HepG2 (cell line): ENCODE measurements at regions not wholly inside any gene's neighbourhood (a gene's known extent, or its start where the extent isn't known, plus 50 kb on each side); places are given as distances from the start of the nearest gene placed in this dataset.

ENCODE experiments used
- ATAC-seq: fragments of 200-7000 bp; cut with Tn5 transposase; 3 replicates; pipeline ENCODE4 v1.9.1; 2020; ENCODE audit warnings: mild to moderate bottlenecking, moderate library complexity
- BruUV-seq: library from RNA; stranded (reverse); fragments of 400-500 nt; replicated peaks from 2 replicates; lab custom pipeline; 2021; lab: Mats Ljungman, UMichigan
- CTCF ChIA-PET: fragments of 300-600 bp; formaldehyde crosslinking; extraction: SDS; loops from one replicate; lab custom pipeline; 2021; ENCODE audit warnings: low total read pairs, inconsistent platforms, low intra/inter-chr PET ratio; lab: Yijun Ruan, JAX
- POLR2A ChIA-PET: fragments of 350-600 bp; sonication (Branson Sonifier 250); formaldehyde crosslinking; loops from one replicate; lab custom pipeline; 2020; ENCODE audit warnings: antibody characterized with exemption, inconsistent platforms; lab: Yijun Ruan, JAX
- DNase-seq: peaks from one replicate; pipeline ENCODE4 v3.0.0-alpha.2; 2015; ENCODE audit warnings: low spot score
- FAIRE-seq: peaks from 3 replicates; lab custom pipeline; 2011; peaks lifted over from hg19 to GRCh38; lab: Jason Lieb, UNC
- H2AFZ ChIP-seq: one replicate; pipeline ENCODE4 v1.6.1; 2011; ENCODE audit warnings: low read length, inconsistent platforms
- H3K27ac ChIP-seq: fragments of 300-600 bp; 3 replicates; pipeline ENCODE4 v1.8.0; 2011; ENCODE audit warnings: mixed run types, mild to moderate bottlenecking, mixed read lengths, low read length, inconsistent platforms; ENCODE audit not compliant: insufficient read depth; ENCODE audit errors: extremely low read length
- H3K27me3 ChIP-seq, 2 experiments: fragments of 200-600 bp in 1 of 2; 2 replicates in 1 of 2; 3 replicates in 1 of 2; pipeline versions ENCODE4 v1.6.0 to v1.8.0; 2011; ENCODE audit warnings: low read length in 2 of 2, mild to moderate bottlenecking in 2 of 2, moderate library complexity in 2 of 2, inconsistent platforms in 1 of 2; ENCODE audit not compliant: insufficient read depth in 2 of 2, control insufficient read depth in 1 of 2
- H3K36me3 ChIP-seq, 2 experiments: fragments of 200-600 bp in 1 of 2; replicated peaks in 1 of 2; 2 replicates in 1 of 2; 3 replicates in 1 of 2; pipeline versions ENCODE4 v1.5.1 to v1.8.0; 2011; ENCODE audit warnings: low read length in 2 of 2, inconsistent platforms in 1 of 2; ENCODE audit not compliant: insufficient read depth in 2 of 2, control insufficient read depth in 1 of 2
- H3K4me1 ChIP-seq: 2 replicates; pipeline ENCODE4 v1.5.1; 2012; ENCODE audit warnings: low read length, inconsistent platforms; ENCODE audit not compliant: insufficient read depth
- H3K4me2 ChIP-seq: 2 replicates; pipeline ENCODE4 v1.6.0; 2011; ENCODE audit warnings: low read depth, low read length, inconsistent platforms
- H3K4me3 ChIP-seq, 3 experiments: fragments of 200-600 bp in 1 of 3; sonication (generic), shearing (Covaris generic) in 1 of 3; replicated peaks in 1 of 3; 2 replicates each; pipeline ENCODE4 v1.5.1; 2011 to 2016; ENCODE audit warnings: low read length in 3 of 3, inconsistent platforms in 2 of 3, low read depth in 2 of 3, mild to moderate bottlenecking in 2 of 3, control low read depth in 1 of 3, mixed read lengths in 1 of 3; ENCODE audit not compliant: insufficient read depth in 1 of 3
- H3K79me2 ChIP-seq: one replicate; pipeline ENCODE4 v1.6.1; 2011; ENCODE audit warnings: low read length, inconsistent platforms; ENCODE audit not compliant: insufficient read depth
- H3K9ac ChIP-seq: 2 replicates; pipeline ENCODE4 v1.6.0; 2011; ENCODE audit warnings: mild to moderate bottlenecking, low read depth, low read length, inconsistent platforms; ENCODE audit not compliant: insufficient read depth
- H3K9me3 ChIP-seq: 2 replicates; pipeline ENCODE4 v1.5.1; 2012; ENCODE audit warnings: mild to moderate bottlenecking, low read length
- H4K20me1 ChIP-seq: 2 replicates; pipeline ENCODE4 v1.6.0; 2011; ENCODE audit warnings: inconsistent platforms, mild to moderate bottlenecking, low read length, moderate library complexity; ENCODE audit not compliant: insufficient read depth
- FOXM1 ChIP-seq: sonication (generic); formaldehyde crosslinking; IDR thresholded peaks from 2 replicates; pipeline ENCODE4 v1.5.0; 2020; ENCODE audit warnings: missing genetic modification reagents
- KDM4B ChIP-seq: sonication (generic); formaldehyde crosslinking; IDR thresholded peaks from 2 replicates; pipeline ENCODE4 v1.4.0; 2020; ENCODE audit warnings: missing genetic modification reagents
- MAF1 ChIP-seq: sonication (generic); formaldehyde crosslinking; IDR thresholded peaks from 2 replicates; pipeline ENCODE4 v1.5.0; 2020; ENCODE audit warnings: missing genetic modification reagents, borderline replicate concordance
- POLR2A ChIP-seq, 2 experiments: IDR thresholded peaks; 2 replicates each; pipeline ENCODE4 v1.6.1; 2011; ENCODE audit warnings: low read depth in 2 of 2, low read length in 2 of 2, mild to moderate bottlenecking in 1 of 2, moderate library complexity in 1 of 2; ENCODE audit not compliant: insufficient read depth in 1 of 2
- THAP11 ChIP-seq: IDR thresholded peaks from 2 replicates; pipeline ENCODE4 v1.6.1; 2016; ENCODE audit warnings: missing biosample characterization, missing genetic modification reagents
- ZNF3 ChIP-seq: IDR thresholded peaks from 2 replicates; pipeline ENCODE4 v1.7.0; 2017; ENCODE audit warnings: inconsistent platforms
- ZNF33B ChIP-seq: sonication (generic); formaldehyde crosslinking; IDR thresholded peaks from 2 replicates; pipeline ENCODE4 v1.5.1; 2020; ENCODE audit warnings: mild to moderate bottlenecking, missing genetic modification reagents
- ZNF343 ChIP-seq: sonication (generic); formaldehyde crosslinking; IDR thresholded peaks from 2 replicates; pipeline ENCODE4 v1.4.0; 2020; ENCODE audit warnings: mild to moderate bottlenecking, missing genetic modification reagents
- ZNF839 ChIP-seq: sonication (generic); formaldehyde crosslinking; IDR thresholded peaks from 2 replicates; pipeline ENCODE4 v1.4.0; 2020; ENCODE audit warnings: missing genetic modification reagents, mild to moderate bottlenecking, borderline replicate concordance
- WGBS: methylation state at CpG from one replicate; pipeline ENCODE4 v1.1.6; 2017; ENCODE audit warnings: low lambda C conversion rate; 5-methylcytosine and 5-hydroxymethylcytosine counted together
- in situ Hi-C: cut with HindIII; loops from 2 replicates; pipeline ENCODE4 v1.10.0; 2017; ENCODE audit warnings: low pct_unique_long_range_greater_than_20kb; ENCODE audit not compliant: extremely low pct_ligation_motif_present
- intact Hi-C: fragments of 100-400 bp; cut with micrococcal nuclease; formaldehyde crosslinking; loops from one replicate; pipeline ENCODE4 v1.10.0; 2022; ENCODE audit not compliant: unreplicated experiment
- TF ChIP-seq, protein P1 (sequence below): sonication (generic); formaldehyde crosslinking; conservative IDR thresholded peaks from 2 replicates; pipeline ENCODE4 v1.4.0; 2020; ENCODE audit warnings: missing genetic modification reagents
- TF ChIP-seq, protein P2 (sequence below): sonication (generic); formaldehyde crosslinking; IDR thresholded peaks from 2 replicates; pipeline ENCODE4 v1.4.0; 2020; ENCODE audit warnings: missing genetic modification reagents, borderline replicate concordance

DNA sequence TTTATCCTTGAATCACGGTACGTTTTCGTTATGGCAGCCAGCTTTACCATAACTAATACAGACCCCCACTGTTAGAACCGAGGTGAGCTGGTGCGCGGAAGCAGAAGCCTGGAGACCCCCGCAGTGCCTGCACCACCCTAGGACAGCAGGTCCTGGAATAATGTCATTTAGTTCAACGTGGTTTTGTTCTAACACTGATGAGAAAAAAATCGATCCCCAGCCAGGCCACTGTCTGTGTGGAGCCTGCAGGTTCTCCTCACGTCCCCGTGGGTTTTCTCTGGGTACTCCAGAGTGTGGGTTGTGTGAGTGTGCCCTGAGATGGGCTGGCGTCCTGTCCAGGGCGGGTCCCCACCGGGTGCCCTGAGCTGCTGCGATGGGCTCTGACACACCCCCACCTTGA is 69.9 kb upstream of the ST3GAL5 start:
- TF ChIP-seq THAP11 (CRISPR knock-in tag), result no peak
- no peak for TF ChIP-seq ZNF3 (CRISPR knock-in tag)
- TF ChIP-seq ZNF33B (CRISPR knock-in tag), result no peak
- TF ChIP-seq, protein P1, sequence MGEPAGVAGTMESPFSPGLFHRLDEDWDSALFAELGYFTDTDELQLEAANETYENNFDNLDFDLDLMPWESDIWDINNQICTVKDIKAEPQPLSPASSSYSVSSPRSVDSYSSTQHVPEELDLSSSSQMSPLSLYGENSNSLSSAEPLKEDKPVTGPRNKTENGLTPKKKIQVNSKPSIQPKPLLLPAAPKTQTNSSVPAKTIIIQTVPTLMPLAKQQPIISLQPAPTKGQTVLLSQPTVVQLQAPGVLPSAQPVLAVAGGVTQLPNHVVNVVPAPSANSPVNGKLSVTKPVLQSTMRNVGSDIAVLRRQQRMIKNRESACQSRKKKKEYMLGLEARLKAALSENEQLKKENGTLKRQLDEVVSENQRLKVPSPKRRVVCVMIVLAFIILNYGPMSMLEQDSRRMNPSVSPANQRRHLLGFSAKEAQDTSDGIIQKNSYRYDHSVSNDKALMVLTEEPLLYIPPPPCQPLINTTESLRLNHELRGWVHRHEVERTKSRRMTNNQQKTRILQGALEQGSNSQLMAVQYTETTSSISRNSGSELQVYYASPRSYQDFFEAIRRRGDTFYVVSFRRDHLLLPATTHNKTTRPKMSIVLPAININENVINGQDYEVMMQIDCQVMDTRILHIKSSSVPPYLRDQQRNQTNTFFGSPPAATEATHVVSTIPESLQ (CRISPR knock-in tag), result no peak
- TF ChIP-seq, protein P2, sequence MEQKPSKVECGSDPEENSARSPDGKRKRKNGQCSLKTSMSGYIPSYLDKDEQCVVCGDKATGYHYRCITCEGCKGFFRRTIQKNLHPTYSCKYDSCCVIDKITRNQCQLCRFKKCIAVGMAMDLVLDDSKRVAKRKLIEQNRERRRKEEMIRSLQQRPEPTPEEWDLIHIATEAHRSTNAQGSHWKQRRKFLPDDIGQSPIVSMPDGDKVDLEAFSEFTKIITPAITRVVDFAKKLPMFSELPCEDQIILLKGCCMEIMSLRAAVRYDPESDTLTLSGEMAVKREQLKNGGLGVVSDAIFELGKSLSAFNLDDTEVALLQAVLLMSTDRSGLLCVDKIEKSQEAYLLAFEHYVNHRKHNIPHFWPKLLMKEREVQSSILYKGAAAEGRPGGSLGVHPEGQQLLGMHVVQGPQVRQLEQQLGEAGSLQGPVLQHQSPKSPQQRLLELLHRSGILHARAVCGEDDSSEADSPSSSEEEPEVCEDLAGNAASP, result no peak
- TF ChIP-seq ZNF839 (CRISPR knock-in tag), result no peak
- no peak for TF ChIP-seq POLR2A (IDR thresholded peaks at IDR 0.05; ENCODE audit: insufficient read depth in 1 of 2, low read depth in 2 of 2, low read length in 2 of 2)
- no peak for TF ChIP-seq ZNF343 (CRISPR knock-in tag)
- TF ChIP-seq FOXM1 (CRISPR knock-in tag), result no peak
- no peak for TF ChIP-seq MAF1 (CRISPR knock-in tag)
- TF ChIP-seq KDM4B (CRISPR knock-in tag), result no peak
- H3K27me3 ChIP-seq, result no peaks in the 10 kb centered on the region; a peak in 1 of 5 replicates
- no peak overlapping the region for H3K4me3 ChIP-seq
- FAIRE-seq (no peak), DNase-seq (no peak), ATAC-seq (no peak)
- peaks cover 22% of the 10 kb centered on the region for H3K4me1 ChIP-seq
- no peaks in the 10 kb centered on the region for H4K20me1 ChIP-seq
- H3K27ac ChIP-seq, result no peak overlapping the region
- in situ Hi-C loops (no loop called here), intact Hi-C loops (loop anchor here (5.0 kb wide), 1 partner anchor 449 kb away; no protein-coding TSS in a partner anchor)
- no peaks in the 10 kb centered on the region for H3K79me2 ChIP-seq
- H3K9me3 ChIP-seq, result no peaks in the 10 kb centered on the region; the same call in 1 of the 2 replicates
- 53% methylated on average over 15 of the region's 15 CpGs for whole genome bisulfite sequencing
- H3K4me2 ChIP-seq, result no peak overlapping the region
- no TSS peak for BruUV-seq
- H3K36me3 ChIP-seq, result no peaks in the 10 kb centered on the region
- no peak overlapping the region for H2AFZ ChIP-seq
- H3K9ac ChIP-seq, result no peak overlapping the region
- POLR2A ChIA-PET, result no interaction called here
- CTCF ChIA-PET, result no interaction called here
